Neural cell (in vitro differentiated cells): ENCODE measurements at regions not wholly inside any gene's neighbourhood (a gene's known extent, or its start where the extent isn't known, plus 50 kb on each side); places are given as distances from the start of the nearest gene placed in this dataset.

Source experiments
- H2AFZ ChIP-seq: fragments of 200-600, 300-800 bp; sonication (generic), shearing (Covaris generic); 2 replicates; pipeline ENCODE4 v1.6.0; 2014; ENCODE audit warnings: low read depth, mild to moderate bottlenecking, antibody characterized with exemption, low read length, moderate library complexity
- H3F3A ChIP-seq: fragments of 200-600 bp; shearing (Covaris generic); 2 replicates; pipeline ENCODE4 v1.6.1; 2016; ENCODE audit warnings: mild to moderate bottlenecking, moderate library complexity, mixed read lengths, antibody characterized with exemption, low read length; ENCODE audit not compliant: insufficient read depth, poor library complexity, severe bottlenecking
- H3K27ac ChIP-seq: fragments of 200-600, 300-800 bp; sonication (generic), shearing (Covaris generic); 2 replicates; pipeline ENCODE4 v1.5.1; 2014; ENCODE audit warnings: mild to moderate bottlenecking, low read length, moderate library complexity
- H3K27me3 ChIP-seq: fragments of 300-800, 200-600 bp; sonication (generic), shearing (Covaris generic); 2 replicates; pipeline ENCODE4 v1.6.0; 2014; ENCODE audit warnings: mild to moderate bottlenecking, low read depth, low read length, moderate library complexity; ENCODE audit not compliant: insufficient read depth
- H3K36me3 ChIP-seq: fragments of 300-800, 200-600 bp; sonication (generic), shearing (Covaris generic); 2 replicates; pipeline ENCODE4 v1.5.1; 2014; ENCODE audit warnings: mild to moderate bottlenecking, antibody characterized with exemption, low read length, moderate library complexity; ENCODE audit not compliant: insufficient read depth
- H3K4me2 ChIP-seq: fragments of 300-800, 200-600 bp; sonication (generic), shearing (Covaris generic); 2 replicates; pipeline ENCODE4 v1.6.0; 2014; ENCODE audit warnings: mild to moderate bottlenecking, low read length
- H3K4me3 ChIP-seq: fragments of 300-800, 200-600 bp; sonication (generic), shearing (Covaris generic); 2 replicates; pipeline ENCODE4 v1.5.1; 2014; ENCODE audit warnings: mild to moderate bottlenecking, low read length, moderate library complexity
- H3K79me2 ChIP-seq: fragments of 200-600 bp; shearing (Covaris generic); replicated peaks from 2 replicates; pipeline ENCODE4 v1.6.0; 2014; ENCODE audit warnings: mild to moderate bottlenecking, low read length, moderate library complexity; ENCODE audit not compliant: insufficient read depth
- H3K9ac ChIP-seq: fragments of 300-800, 200-600 bp; sonication (generic), shearing (Covaris generic); 2 replicates; pipeline ENCODE4 v1.6.1; 2016; ENCODE audit warnings: mild to moderate bottlenecking, low read length, mixed read lengths
- H3K9me2 ChIP-seq: fragments of 200-600 bp; shearing (Covaris generic); 2 replicates; pipeline ENCODE4 v1.6.1; 2016; ENCODE audit warnings: mild to moderate bottlenecking, low read length, mixed read lengths; ENCODE audit not compliant: insufficient read depth
- H3K9me3 ChIP-seq: fragments of 200-600, 300-800 bp; sonication (generic), shearing (Covaris generic); 2 replicates; pipeline ENCODE4 v1.6.1; 2016; ENCODE audit warnings: mild to moderate bottlenecking, mixed run types, low read length, moderate library complexity, mixed read lengths
- H4K20me1 ChIP-seq: fragments of 200-600 bp; shearing (Covaris generic); 2 replicates; pipeline ENCODE4 v1.6.1; 2016; ENCODE audit warnings: mild to moderate bottlenecking, mixed run types; ENCODE audit not compliant: insufficient read depth
- EP300 ChIP-seq: fragments of 450-650 bp; conservative IDR thresholded peaks from 2 replicates; pipeline ENCODE4 v1.6.1; 2014; ENCODE audit warnings: antibody characterized with exemption, mild to moderate bottlenecking, moderate library complexity; ENCODE audit not compliant: poor library complexity, severe bottlenecking
- EZH2 ChIP-seq: fragments of 200-600, 300-800 bp; shearing (Covaris generic), sonication (generic); IDR thresholded peaks from 2 replicates; pipeline ENCODE4 v1.6.1; 2014; ENCODE audit warnings: antibody characterized with exemption, low read length, borderline replicate concordance, mild to moderate bottlenecking; ENCODE audit not compliant: insufficient read depth, poor library complexity, severe bottlenecking
- MXI1 ChIP-seq: fragments of 450-650 bp; conservative IDR thresholded peaks from 2 replicates; pipeline ENCODE4 v1.6.1; 2014; ENCODE audit warnings: antibody characterized with exemption, mild to moderate bottlenecking; ENCODE audit not compliant: poor library complexity, severe bottlenecking
- POLR2AphosphoS5 ChIP-seq: IDR thresholded peaks from 2 replicates; pipeline ENCODE4 v1.6.1; 2012
- RAD21 ChIP-seq: fragments of 450-650 bp; conservative IDR thresholded peaks from 2 replicates; pipeline ENCODE4 v1.6.1; 2014; ENCODE audit warnings: antibody characterized with exemption, mild to moderate bottlenecking, moderate library complexity
- REST ChIP-seq: IDR thresholded peaks from 2 replicates; pipeline ENCODE4 v1.6.1; 2012; ENCODE audit warnings: borderline replicate concordance
- SMC3 ChIP-seq: fragments of 450-650 bp; conservative IDR thresholded peaks from 2 replicates; pipeline ENCODE4 v1.6.1; 2014; ENCODE audit warnings: antibody characterized with exemption, mild to moderate bottlenecking, moderate library complexity; ENCODE audit not compliant: poor library complexity
- TAF1 ChIP-seq: IDR thresholded peaks from 2 replicates; pipeline ENCODE4 v1.6.1; 2012; ENCODE audit warnings: low read depth
- TF ChIP-seq, protein P1 (sequence below): fragments of 450-650 bp; IDR thresholded peaks from 2 replicates; pipeline ENCODE4 v1.5.1; 2014; ENCODE audit warnings: antibody characterized with exemption, mild to moderate bottlenecking, moderate library complexity; ENCODE audit not compliant: poor library complexity, severe bottlenecking

GRCh38 chr4:127425851-127426250 lies 206.9 kb upstream of the INTU start:
- Histone ChIP-seq H3K4me2 (no peak overlapping the region), H4K20me1 (no peaks in the 10 kb centered on the region), H3K9ac (no peak overlapping the region), H3F3A (no peaks in the 10 kb centered on the region), H3K27me3 (no peaks in the 10 kb centered on the region), H2AFZ (no peak overlapping the region), H3K36me3 (no peaks in the 10 kb centered on the region), H3K9me2 (no peaks in the 10 kb centered on the region), H3K79me2 (no peaks in the 10 kb centered on the region), H3K4me3 (no peak overlapping the region), H3K9me3 (no peaks in the 10 kb centered on the region), H3K27ac (no peak overlapping the region)
- TF ChIP-seq EP300, result no peak
- no peak for TF ChIP-seq TAF1
- TF ChIP-seq MXI1, result no peak
- TF ChIP-seq SMC3, result no peak

DNA sequence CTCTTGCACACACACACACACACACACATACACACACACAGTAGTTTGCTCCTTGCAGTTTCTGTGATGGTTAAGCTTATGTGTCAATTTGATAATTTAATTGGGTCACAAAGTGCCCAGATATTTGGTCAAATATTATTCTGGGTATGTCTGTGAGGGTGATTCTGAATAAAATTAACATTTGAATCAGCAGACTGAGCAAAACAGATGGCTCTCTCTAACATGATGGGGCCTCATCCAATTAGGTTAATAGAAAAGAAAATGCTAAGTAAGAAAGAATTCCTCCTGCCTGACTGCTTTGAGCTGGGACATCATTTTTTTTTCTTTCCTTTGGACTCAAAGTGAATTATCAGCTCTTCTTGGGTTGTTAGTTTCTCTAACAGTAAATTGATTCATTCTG lies 191.2 kb upstream of the INTU start:
- no peaks in the 10 kb centered on the region for H4K20me1 ChIP-seq
- H3K79me2 ChIP-seq, result no peaks in the 10 kb centered on the region
- H3K27me3 ChIP-seq, result no peaks in the 10 kb centered on the region
- H2AFZ ChIP-seq, result no peak overlapping the region
- no peaks in the 10 kb centered on the region for H3K9me3 ChIP-seq
- TF ChIP-seq TAF1, result no peak
- no peak for TF ChIP-seq SMC3
- no peak for TF ChIP-seq EZH2
- no peak overlapping the region for H3K27ac ChIP-seq
- H3K4me2 ChIP-seq, result no peak overlapping the region
- no peak overlapping the region for H3K9ac ChIP-seq
- no peaks in the 10 kb centered on the region for H3K36me3 ChIP-seq
- no peak overlapping the region for H3K4me3 ChIP-seq
- no peaks in the 10 kb centered on the region for H3F3A ChIP-seq
- H3K9me2 ChIP-seq, result no peaks in the 10 kb centered on the region

DNA sequence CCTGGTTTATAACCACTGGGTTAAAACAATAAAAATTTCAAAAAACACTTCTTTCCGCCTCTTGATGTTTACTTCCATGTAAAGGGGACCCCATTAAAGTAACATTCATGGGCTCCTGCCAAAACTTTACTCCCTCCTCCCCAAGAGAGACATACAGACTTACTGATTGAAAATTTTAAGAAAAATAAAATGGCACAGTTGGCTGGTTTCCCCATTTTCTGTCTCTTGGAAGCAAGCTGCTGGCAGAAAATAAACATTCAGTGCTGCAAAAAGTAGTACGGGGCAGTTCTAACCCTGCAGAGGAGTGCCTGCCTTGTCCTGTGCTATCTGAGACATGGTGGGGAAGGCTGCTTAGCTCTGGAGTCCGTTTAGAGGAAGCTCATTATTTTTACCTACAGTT lies 187.3 kb upstream of the INTU start:
- H3K4me3 ChIP-seq, result no peak overlapping the region
- H3K9me2 ChIP-seq, result no peaks in the 10 kb centered on the region
- no peaks in the 10 kb centered on the region for H3K79me2 ChIP-seq
- H3K27ac ChIP-seq, result no peak overlapping the region
- no peaks in the 10 kb centered on the region for H3K9me3 ChIP-seq
- no peaks in the 10 kb centered on the region for H3K27me3 ChIP-seq
- no peak overlapping the region for H2AFZ ChIP-seq
- H3K9ac ChIP-seq, result no peak overlapping the region
- no peak overlapping the region for H3K4me2 ChIP-seq
- no peaks in the 10 kb centered on the region for H3K36me3 ChIP-seq
- no peaks in the 10 kb centered on the region for H4K20me1 ChIP-seq
- TF ChIP-seq POLR2AphosphoS5 (no peak), RAD21 (no peak), SMC3 (no peak), TAF1 (no peak), EZH2 (no peak), EP300 (no peak), MXI1 (no peak), REST (no peak)
- TF ChIP-seq, protein P1, sequence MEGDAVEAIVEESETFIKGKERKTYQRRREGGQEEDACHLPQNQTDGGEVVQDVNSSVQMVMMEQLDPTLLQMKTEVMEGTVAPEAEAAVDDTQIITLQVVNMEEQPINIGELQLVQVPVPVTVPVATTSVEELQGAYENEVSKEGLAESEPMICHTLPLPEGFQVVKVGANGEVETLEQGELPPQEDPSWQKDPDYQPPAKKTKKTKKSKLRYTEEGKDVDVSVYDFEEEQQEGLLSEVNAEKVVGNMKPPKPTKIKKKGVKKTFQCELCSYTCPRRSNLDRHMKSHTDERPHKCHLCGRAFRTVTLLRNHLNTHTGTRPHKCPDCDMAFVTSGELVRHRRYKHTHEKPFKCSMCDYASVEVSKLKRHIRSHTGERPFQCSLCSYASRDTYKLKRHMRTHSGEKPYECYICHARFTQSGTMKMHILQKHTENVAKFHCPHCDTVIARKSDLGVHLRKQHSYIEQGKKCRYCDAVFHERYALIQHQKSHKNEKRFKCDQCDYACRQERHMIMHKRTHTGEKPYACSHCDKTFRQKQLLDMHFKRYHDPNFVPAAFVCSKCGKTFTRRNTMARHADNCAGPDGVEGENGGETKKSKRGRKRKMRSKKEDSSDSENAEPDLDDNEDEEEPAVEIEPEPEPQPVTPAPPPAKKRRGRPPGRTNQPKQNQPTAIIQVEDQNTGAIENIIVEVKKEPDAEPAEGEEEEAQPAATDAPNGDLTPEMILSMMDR, result no peak
- no peaks in the 10 kb centered on the region for H3F3A ChIP-seq
